LNCaP clone FGC (cell line): ENCODE measurements at regions not wholly inside any gene's neighbourhood (a gene's known extent, or its start where the extent isn't known, plus 50 kb on each side); places are given as distances from the start of the nearest gene placed in this dataset.
"Not testable (repeated sequence)": the region's sequence is repeated elsewhere in the genome, so short reads cannot be mapped to it uniquely, and the experiment has no call there.

Source experiments
- DNase-seq: peaks from one replicate; pipeline ENCODE4 v3.0.0-alpha.2; 2011; ENCODE audit warnings: low read depth
- H3K4me3 ChIP-seq: 2 replicates; pipeline ENCODE4 v1.5.1; 2011; ENCODE audit warnings: mild to moderate bottlenecking, low read depth, low read length, control low read depth
- CTCF ChIP-seq: IDR thresholded peaks from 2 replicates; pipeline ENCODE4 v1.5.1; 2012; ENCODE audit warnings: mild to moderate bottlenecking; ENCODE audit not compliant: control insufficient read depth, insufficient read depth; ENCODE audit errors: extremely low read depth

- no peak for TF ChIP-seq CTCF
- no peak for DNase-seq
- H3K4me3 ChIP-seq: no peak overlapping the region
These were observed 325.0 kb upstream of the LUZP2 start for GRCh38 chr11:24171869-24172268.

GRCh38 chr11:24181395-24182047 is 315.3 kb upstream of the LUZP2 start:
- TF ChIP-seq CTCF: no peak
- H3K4me3 ChIP-seq: no peak overlapping the region
- no peak for DNase-seq

GRCh38 chr11:24185535-24185934 is 311.3 kb upstream of the LUZP2 start:
- DNase-seq, H3K4me3 ChIP-seq: not testable (repeated sequence)

DNA sequence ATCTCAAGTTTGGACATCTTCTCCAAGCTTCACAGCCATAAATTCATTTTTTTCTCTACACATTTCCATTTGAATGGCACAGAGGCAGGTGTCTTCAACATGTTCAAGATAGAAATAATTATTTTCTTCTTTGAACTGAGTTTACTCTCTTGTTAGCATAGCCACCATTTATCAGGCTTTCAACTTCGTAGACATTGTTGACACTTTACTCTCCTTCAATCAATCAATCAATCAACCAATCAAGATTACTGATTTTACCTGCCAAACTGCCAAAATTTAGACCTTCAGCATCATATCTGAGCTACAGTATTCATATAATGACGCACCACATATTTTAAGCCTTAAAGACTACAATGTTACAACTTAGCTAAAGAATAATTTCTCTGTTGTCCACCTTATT is 300.1 kb upstream of the LUZP2 start:
- H3K4me3 ChIP-seq: no peak overlapping the region
- no peak for DNase-seq
- no peak for TF ChIP-seq CTCF

DNA sequence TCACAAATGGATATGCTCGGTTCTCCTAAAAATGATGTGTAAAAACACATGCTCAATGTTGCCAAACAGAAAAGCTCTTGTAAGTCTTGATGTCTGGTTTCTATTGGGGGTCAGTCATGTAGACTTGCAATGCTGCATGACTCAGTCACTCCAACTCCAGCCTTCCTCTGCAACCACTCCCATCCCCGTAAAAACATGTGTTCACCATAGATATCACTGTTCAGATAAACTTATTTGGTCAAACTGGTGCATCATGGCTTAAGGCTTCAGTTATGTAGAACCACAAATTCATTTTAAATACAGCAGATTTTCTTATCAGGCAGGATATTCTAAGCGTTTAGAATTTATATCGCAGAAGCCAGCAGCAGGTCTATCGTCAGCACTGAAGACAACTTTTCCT is 298.4 kb upstream of the LUZP2 start:
- no peak for TF ChIP-seq CTCF
- H3K4me3 ChIP-seq: no peak overlapping the region
- DNase-seq: no peak

GRCh38 chr11:24199461-24199860 is 297.4 kb upstream of the LUZP2 start:
- DNase-seq: no peak
- no peak for TF ChIP-seq CTCF
- H3K4me3 ChIP-seq: no peak overlapping the region

DNA sequence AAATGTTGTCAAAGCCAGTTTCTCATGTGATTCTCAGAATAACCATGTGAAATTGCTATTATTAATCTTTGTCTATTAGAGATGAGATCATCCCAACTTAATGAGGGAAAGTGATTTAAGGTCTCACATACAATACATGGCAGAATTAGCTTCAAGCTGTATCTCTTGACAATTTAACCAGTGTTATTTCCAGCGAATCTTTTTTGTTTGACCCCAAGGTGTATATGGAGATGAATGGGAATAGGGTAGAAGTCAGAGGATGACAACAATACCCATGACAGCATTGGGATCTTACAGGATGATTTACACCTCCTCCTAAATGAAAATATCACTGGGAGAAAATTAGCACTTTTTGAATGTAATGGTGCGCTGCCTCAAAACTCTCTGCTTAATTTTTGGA is 290.8 kb upstream of the LUZP2 start:
- DNase-seq: no peak
- no peak overlapping the region for H3K4me3 ChIP-seq
- no peak for TF ChIP-seq CTCF
